HEK293T (cell line): ENCODE measurements at regions not wholly inside any gene's neighbourhood (a gene's known extent, or its start where the extent isn't known, plus 50 kb on each side); places are given as distances from the start of the nearest gene placed in this dataset.

Experiments used
- ARNT ChIP-seq: fragments of 450-650 bp; IDR thresholded peaks from 2 replicates; pipeline ENCODE4 v1.6.1; 2017; ENCODE audit warnings: mild to moderate bottlenecking
- BHLHE40 ChIP-seq: fragments of 450-650 bp; IDR thresholded peaks from 2 replicates; pipeline ENCODE4 v1.6.1; 2016; ENCODE audit warnings: mild to moderate bottlenecking, moderate library complexity, borderline replicate concordance
- ELF4 ChIP-seq: fragments of 450-650 bp; IDR thresholded peaks from 2 replicates; pipeline ENCODE4 v1.6.1; 2017; ENCODE audit warnings: antibody characterized with exemption
- FOXK2 ChIP-seq: fragments of 450-650 bp; IDR thresholded peaks from 2 replicates; pipeline ENCODE4 v1.6.1; 2016; ENCODE audit warnings: mild to moderate bottlenecking
- FOXM1 ChIP-seq: fragments of 450-650 bp; IDR thresholded peaks from 2 replicates; pipeline ENCODE4 v1.6.1; 2017; ENCODE audit warnings: mild to moderate bottlenecking, borderline replicate concordance
- HDGF ChIP-seq: fragments of 450-650 bp; IDR thresholded peaks from 2 replicates; pipeline ENCODE4 v1.6.1; 2017; ENCODE audit warnings: antibody characterized with exemption, borderline replicate concordance
- LEF1 ChIP-seq: fragments of 450-650 bp; IDR thresholded peaks from 2 replicates; pipeline ENCODE4 v1.6.1; 2017; ENCODE audit warnings: mild to moderate bottlenecking, borderline replicate concordance
- NFRKB ChIP-seq: fragments of 450-650 bp; IDR thresholded peaks from 2 replicates; pipeline ENCODE4 v1.6.1; 2016; ENCODE audit warnings: mild to moderate bottlenecking, moderate library complexity
- SP1 ChIP-seq: fragments of 450-650 bp; IDR thresholded peaks from 2 replicates; pipeline ENCODE4 v1.6.1; 2017
- SUZ12 ChIP-seq: fragments of 450-650 bp; IDR thresholded peaks from 2 replicates; pipeline ENCODE4 v1.6.1; 2016; ENCODE audit warnings: mild to moderate bottlenecking
- TARDBP ChIP-seq: fragments of 450-650 bp; IDR thresholded peaks from 2 replicates; pipeline ENCODE4 v1.6.1; 2016
- TF ChIP-seq, protein P1 (sequence below): fragments of 450-650 bp; IDR thresholded peaks from 2 replicates; pipeline ENCODE4 v1.6.1; 2016

DNA sequence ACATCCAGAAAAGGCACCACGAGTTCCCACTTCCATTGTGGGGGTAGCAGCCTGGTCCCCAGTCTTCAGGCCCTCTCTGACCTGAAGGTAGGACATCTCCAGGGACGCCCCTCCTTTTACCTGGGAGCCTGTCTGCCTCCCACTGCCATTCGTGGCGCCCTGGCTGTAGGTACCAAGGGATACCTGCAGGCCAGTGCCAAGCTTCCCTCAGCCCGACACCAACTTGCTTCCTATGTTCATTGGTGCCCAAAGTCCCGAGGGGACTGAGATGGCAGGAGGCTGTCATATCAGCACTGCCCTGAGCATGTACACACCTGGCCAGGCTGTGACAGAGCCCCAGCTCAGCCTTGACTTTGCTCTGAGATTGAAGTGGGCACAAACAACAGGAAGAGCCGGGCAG, 137.3 kb upstream of the CNTN3 start:
- TF ChIP-seq, protein P1, sequence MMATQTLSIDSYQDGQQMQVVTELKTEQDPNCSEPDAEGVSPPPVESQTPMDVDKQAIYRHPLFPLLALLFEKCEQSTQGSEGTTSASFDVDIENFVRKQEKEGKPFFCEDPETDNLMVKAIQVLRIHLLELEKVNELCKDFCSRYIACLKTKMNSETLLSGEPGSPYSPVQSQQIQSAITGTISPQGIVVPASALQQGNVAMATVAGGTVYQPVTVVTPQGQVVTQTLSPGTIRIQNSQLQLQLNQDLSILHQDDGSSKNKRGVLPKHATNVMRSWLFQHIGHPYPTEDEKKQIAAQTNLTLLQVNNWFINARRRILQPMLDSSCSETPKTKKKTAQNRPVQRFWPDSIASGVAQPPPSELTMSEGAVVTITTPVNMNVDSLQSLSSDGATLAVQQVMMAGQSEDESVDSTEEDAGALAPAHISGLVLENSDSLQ: no peak
- TF ChIP-seq ARNT (no peak), TARDBP (no peak), BHLHE40 (no peak), FOXM1 (no peak), FOXK2 (no peak), SP1 (no peak), SUZ12 (no peak), HDGF (no peak), ELF4 (no peak), NFRKB (no peak), LEF1 (no peak)
